HUES64 (cell line): ENCODE measurements at regions not wholly inside any gene's neighbourhood (a gene's known extent, or its start where the extent isn't known, plus 50 kb on each side); places are given as distances from the start of the nearest gene placed in this dataset.
"Not testable (repeated sequence)": the region's sequence is repeated elsewhere in the genome, so short reads cannot be mapped to it uniquely, and the experiment has no call there.

Experiments
- H3K27ac ChIP-seq: 2 replicates; pipeline ENCODE4 v1.7.0; 2013; ENCODE audit warnings: low read depth, low read length, inconsistent platforms
- H3K27me3 ChIP-seq: 2 replicates; pipeline ENCODE4 v1.6.1; 2013; ENCODE audit warnings: mild to moderate bottlenecking, low read length; ENCODE audit not compliant: insufficient read depth
- H3K36me3 ChIP-seq: 2 replicates; pipeline ENCODE4 v1.6.1; 2013; ENCODE audit warnings: mild to moderate bottlenecking, low read length; ENCODE audit not compliant: insufficient read depth
- H3K4me1 ChIP-seq: 2 replicates; pipeline ENCODE4 v1.6.1; 2013; ENCODE audit warnings: mild to moderate bottlenecking, low read length, moderate library complexity; ENCODE audit not compliant: insufficient read depth
- H3K4me3 ChIP-seq: 2 replicates; pipeline ENCODE4 v1.5.1; 2013; ENCODE audit warnings: mild to moderate bottlenecking, low read length, moderate library complexity
- H3K9ac ChIP-seq: 2 replicates; pipeline ENCODE4 v1.6.1; 2013; ENCODE audit warnings: mild to moderate bottlenecking, low read depth, low read length
- H3K9me3 ChIP-seq: 2 replicates; pipeline ENCODE4 v1.6.1; 2013; ENCODE audit warnings: low read depth, low read length; ENCODE audit not compliant: insufficient read depth
- WGBS: fragments of 150-250, 120-280 bp; methylation state at CpG from one replicate; pipeline ENCODE4 v1.1.7; 2013; ENCODE audit warnings: missing lambda C conversion rate; 5-methylcytosine and 5-hydroxymethylcytosine counted together

DNA sequence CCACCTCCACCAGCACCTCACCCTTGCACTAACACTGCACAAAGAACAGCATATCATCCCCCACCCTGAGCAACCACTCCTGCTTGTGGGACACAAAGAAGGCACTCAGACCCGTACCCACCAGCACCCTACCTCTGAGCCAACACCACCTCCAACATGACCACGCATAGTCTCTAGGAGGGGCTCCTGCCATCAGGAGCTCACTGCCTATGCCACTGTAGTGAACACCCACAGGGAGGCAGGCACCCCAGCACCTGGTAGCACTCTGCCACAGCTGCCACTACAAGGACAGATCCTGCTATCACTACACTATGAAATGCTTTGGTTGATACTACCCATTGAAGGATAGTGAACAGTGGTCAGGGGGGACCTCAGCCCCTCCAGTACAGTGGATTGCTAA, 395.6 kb upstream of the GRAMD2B start:
- no peak overlapping the region for H3K9ac ChIP-seq
- no peaks in the 10 kb centered on the region for H3K4me1 ChIP-seq
- no peak overlapping the region for H3K27ac ChIP-seq
- peaks cover 6% of the 10 kb centered on the region; the same call in 1 of the 2 replicates for H3K9me3 ChIP-seq
- H3K4me3 ChIP-seq = no peak overlapping the region
- no peaks in the 10 kb centered on the region for H3K36me3 ChIP-seq
- no peaks in the 10 kb centered on the region for H3K27me3 ChIP-seq
- 97% methylated on average over 2 of the region's 2 CpGs for WGBS

DNA sequence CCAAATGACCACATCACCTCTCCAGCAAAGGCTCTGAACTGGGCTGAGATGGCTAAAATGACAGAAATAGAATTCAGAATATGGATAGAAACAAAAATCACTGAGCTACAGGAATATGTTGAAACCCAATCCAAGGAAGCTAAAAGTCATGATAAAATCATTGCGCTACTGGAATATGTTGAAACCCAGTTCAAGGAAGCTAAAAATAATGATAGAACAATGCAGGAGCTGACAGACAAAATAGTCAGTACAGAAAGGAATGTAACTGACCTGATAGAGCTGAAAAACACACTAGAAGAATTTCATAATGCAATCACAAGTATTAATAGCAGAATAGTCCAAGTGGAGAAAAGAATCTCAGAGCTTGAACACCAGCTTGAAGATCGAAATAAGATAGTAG, 394.9 kb upstream of the GRAMD2B start:
- 100% methylated on average over 2 of the region's 2 CpGs for WGBS
- no peak overlapping the region for H3K9ac ChIP-seq
- no peak overlapping the region for H3K27ac ChIP-seq
- H3K4me3 ChIP-seq = no peak overlapping the region
- peaks cover 6% of the 10 kb centered on the region; the same call in 1 of the 2 replicates for H3K9me3 ChIP-seq
- no peaks in the 10 kb centered on the region for H3K36me3 ChIP-seq
- no peaks in the 10 kb centered on the region for H3K4me1 ChIP-seq
- no peaks in the 10 kb centered on the region for H3K27me3 ChIP-seq

DNA sequence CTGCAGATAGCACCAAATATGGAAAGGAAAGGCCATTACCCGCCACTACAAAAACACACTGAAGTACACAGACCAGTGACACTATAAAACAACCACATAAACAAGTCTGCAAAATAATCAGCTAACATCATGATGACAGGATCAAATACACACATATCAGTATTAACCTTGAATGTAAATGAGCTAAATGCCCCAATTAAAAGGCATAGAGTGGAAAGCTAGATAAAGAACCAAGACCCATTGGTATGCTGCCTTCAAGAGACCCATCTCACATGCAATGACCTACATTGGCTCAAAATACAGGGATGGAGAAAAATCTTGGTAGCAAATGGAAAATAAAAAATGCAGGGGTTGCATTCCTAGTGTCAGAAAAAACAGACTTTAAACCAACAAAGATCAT, 393.9 kb upstream of the GRAMD2B start:
- H3K9me3 ChIP-seq, H3K27ac ChIP-seq, H3K4me3 ChIP-seq, H3K36me3 ChIP-seq, H3K27me3 ChIP-seq, H3K4me1 ChIP-seq, H3K9ac ChIP-seq: not testable (repeated sequence)
- 95% methylated on average over 1 of the region's 1 CpG for WGBS

DNA sequence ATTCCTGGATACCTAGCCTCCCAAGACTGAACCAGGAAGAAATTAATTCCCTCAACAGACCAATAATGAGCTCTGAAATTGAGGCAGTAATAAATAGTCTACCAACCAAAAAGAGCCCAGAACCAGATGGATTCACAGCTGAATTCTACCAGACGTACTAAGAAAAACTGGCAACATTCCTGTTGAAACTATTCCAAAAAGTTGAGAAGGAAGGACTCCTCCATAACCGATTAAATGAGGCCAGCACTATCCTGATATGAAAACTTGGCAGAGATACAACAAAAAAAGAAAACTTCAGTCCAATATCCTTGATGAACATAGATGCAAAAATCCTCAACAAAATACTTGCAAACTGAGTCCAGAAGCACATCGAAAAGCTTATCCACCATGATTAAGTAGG, 392.5 kb upstream of the GRAMD2B start:
- no peak overlapping the region for H3K4me3 ChIP-seq
- H3K9ac ChIP-seq = no peak overlapping the region
- H3K9me3 ChIP-seq = peaks cover 6% of the 10 kb centered on the region; the same call in 1 of the 2 replicates
- no peaks in the 10 kb centered on the region for H3K4me1 ChIP-seq
- H3K27ac ChIP-seq = no peak overlapping the region
- no peaks in the 10 kb centered on the region for H3K27me3 ChIP-seq
- WGBS = 92% methylated on average over 3 of the region's 3 CpGs
- H3K36me3 ChIP-seq = no peaks in the 10 kb centered on the region

DNA sequence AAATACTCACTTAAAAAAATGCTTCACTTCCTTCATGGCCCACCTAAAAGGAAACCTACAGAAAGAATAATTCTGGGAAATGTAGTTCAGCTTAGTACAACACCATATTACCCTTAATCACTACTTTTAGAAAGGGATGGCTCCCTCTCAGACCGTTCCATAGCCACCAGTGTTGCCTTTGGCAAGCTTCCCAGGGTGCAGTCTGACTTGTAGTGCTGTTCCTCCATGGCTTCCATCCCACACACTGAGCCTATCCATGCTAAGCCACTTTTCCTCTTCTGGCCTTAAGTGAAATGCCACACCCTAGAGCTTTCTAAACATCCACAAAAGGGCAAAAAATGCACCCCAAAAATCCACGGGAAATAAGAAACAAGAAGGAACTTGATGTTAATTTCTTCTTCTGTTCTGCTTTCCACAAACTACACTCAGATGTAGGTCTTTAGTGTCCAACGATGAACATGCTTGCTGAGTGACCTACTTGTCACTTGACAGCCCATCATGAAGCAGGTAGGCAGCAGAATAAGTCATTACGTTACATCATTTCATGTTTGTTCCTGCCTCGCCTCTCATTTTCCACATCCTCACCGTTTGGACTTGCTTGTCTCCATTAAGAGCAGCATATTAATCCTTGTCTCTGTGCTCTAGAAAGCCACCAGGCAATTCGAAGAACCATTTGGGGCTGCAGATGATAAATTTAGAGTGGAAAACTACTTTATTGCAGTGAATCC, 391.1 kb upstream of the GRAMD2B start:
- H3K9ac ChIP-seq = no peak overlapping the region
- H3K4me3 ChIP-seq = no peak overlapping the region
- no peaks in the 10 kb centered on the region for H3K4me1 ChIP-seq
- H3K27ac ChIP-seq = no peak overlapping the region
- 94% methylated on average over 7 of the region's 7 CpGs for WGBS
- no peaks in the 10 kb centered on the region for H3K36me3 ChIP-seq
- no peaks in the 10 kb centered on the region for H3K27me3 ChIP-seq
- H3K9me3 ChIP-seq = peaks cover 6% of the 10 kb centered on the region; the same call in 1 of the 2 replicates

DNA sequence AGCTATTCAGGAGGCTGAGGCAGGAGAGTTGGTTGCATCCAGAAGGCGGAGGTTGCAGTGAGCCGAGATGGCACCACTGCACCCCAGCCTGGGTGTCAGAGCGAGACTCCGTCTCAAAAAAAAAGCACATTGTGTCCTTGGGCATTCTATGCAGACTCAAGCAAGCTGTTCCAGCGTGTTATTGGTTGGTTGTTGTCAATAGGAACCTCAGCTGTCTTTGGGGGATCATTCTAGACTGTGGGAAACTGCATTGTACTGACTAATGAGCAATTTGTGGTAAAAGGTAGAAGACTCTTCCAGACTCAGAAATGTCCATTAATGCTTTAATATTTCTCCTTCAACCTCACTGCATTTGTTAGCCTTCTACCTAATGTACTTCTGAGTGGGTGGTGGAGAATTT, 379.5 kb upstream of the GRAMD2B start:
- H3K36me3 ChIP-seq = no peaks in the 10 kb centered on the region
- no peaks in the 10 kb centered on the region for H3K9me3 ChIP-seq
- H3K9ac ChIP-seq = no peak overlapping the region
- no peak overlapping the region for H3K4me3 ChIP-seq
- H3K27ac ChIP-seq = no peak overlapping the region
- peaks cover 18% of the 10 kb centered on the region for H3K4me1 ChIP-seq
- WGBS = 85% methylated on average over 5 of the region's 5 CpGs
- H3K27me3 ChIP-seq = no peaks in the 10 kb centered on the region

DNA sequence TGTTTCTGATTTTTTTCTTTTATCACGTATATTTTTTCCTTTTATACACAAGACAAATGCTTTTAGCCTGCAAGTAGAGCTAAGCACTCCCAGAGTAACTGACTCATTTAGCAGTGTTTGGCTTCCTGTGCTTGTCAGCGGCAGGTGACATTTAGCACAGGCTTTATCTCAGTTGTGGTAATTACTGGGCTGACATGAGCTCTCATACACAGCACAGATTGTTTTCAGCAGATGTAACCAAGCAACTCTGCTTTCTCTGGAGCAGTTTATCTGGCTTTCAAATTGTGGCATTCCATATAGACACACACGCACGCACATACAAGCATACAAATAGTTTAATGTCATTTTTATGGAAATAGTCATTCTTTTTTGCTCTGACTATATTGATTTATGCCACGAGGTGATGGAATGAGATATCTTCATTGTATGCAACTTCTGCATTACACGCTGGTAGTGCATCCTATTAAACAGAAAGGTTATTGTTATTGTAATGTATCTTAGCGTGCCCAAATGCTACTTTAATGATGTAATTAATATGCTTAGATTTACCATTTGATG, 379.0 kb upstream of the GRAMD2B start:
- Histone ChIP-seq H3K9ac (no peak overlapping the region), H3K27ac (no peak overlapping the region), H3K9me3 (no peaks in the 10 kb centered on the region), H3K4me3 (no peak overlapping the region), H3K36me3 (no peaks in the 10 kb centered on the region), H3K4me1 (peaks cover 13% of the 10 kb centered on the region), H3K27me3 (no peaks in the 10 kb centered on the region)
- 88% methylated on average over 7 of the region's 7 CpGs for WGBS

DNA sequence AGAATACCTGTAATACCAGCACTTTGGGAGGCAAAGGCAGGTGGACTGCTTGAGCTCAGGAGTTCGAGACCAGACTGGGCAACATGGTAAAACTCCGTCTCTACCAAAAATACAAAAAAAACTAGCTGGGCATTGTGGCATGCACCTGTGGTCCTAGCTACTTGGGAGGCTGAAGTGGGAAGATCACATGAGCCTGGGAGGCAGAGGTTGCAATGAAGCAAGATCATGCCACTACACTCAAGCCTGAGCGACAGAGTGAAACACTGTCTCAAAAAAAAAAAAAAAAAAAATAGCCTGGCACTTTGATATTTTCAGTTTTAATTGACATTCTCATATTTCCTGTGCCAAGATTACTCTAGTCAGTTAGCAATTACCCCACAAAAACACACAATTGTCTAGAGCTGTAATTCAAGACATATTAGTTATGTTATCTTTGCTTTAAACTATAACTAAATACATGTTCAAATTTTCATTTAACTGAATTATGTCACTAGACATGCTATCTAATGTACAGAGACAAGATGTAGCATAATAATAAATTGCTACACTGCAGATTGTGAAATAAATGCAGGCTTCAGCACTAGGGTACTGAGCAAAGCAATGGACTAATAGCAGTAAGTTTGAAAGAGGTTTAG, 378.2 kb upstream of the GRAMD2B start:
- Histone ChIP-seq H3K27ac (no peak overlapping the region), H3K4me1 (peaks cover 13% of the 10 kb centered on the region), H3K4me3 (no peak overlapping the region), H3K9me3 (no peaks in the 10 kb centered on the region), H3K27me3 (no peaks in the 10 kb centered on the region), H3K9ac (no peak overlapping the region), H3K36me3 (no peaks in the 10 kb centered on the region)
- 89% methylated on average over 3 of the region's 3 CpGs for WGBS

DNA sequence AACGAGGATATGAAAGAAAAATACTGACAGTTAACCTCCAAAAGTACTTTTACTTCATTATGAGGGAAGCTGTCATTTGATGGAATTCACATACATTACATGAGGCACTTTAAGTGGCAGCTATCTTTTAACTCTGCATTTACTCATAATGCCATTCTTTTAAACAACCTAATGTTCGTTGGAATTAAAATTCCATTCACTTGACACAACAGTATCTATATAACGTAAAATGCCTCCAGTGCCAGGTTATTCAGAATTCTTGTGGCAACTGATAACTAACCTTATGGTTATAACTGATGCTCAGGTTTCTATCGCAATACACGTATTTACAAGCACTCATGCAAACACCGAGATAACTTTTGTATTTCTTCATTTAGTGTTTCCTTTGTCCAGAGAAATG, 376.9 kb upstream of the GRAMD2B start:
- WGBS = 85% methylated on average over 5 of the region's 6 CpGs
- Histone ChIP-seq H3K27me3 (no peaks in the 10 kb centered on the region), H3K27ac (no peak overlapping the region), H3K9ac (no peak overlapping the region), H3K36me3 (no peaks in the 10 kb centered on the region), H3K4me3 (no peak overlapping the region), H3K9me3 (no peaks in the 10 kb centered on the region), H3K4me1 (peaks cover 13% of the 10 kb centered on the region)

DNA sequence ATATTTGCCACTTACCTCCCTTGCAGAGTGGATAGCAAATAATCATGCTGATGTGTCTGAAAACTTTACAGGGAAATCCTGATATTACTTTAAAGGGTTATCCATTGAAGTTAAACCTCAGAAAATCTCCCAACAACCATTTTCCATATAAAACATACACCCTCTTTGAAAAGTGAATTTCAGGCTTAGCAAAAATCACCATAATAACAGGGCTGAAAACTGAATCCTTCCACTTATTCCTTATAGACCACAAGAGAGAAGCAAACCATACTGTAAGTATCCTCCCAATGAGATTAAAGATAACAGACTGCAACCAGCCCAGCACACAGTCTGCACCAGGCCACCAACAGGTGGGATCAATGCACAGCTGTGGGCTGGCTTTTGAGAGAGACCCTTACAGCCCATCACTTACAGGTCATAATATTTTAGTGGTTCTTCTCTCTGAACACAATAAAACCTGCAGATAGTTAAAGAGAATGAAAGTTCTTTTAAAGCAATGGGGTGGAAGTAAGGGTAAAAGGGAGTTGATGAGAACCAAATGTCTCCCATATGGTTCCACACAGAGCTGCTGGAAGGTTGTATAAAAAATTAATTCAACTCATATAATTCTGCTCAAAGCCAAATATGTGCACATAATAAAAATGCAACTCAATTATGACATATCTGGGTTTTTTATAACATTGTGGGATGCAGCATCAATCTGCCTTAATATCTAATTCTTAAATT, 376.2 kb upstream of the GRAMD2B start:
- no peak overlapping the region for H3K27ac ChIP-seq
- H3K9me3 ChIP-seq = no peaks in the 10 kb centered on the region
- H3K36me3 ChIP-seq = no peaks in the 10 kb centered on the region
- no peak overlapping the region for H3K4me3 ChIP-seq
- no peaks in the 10 kb centered on the region for H3K27me3 ChIP-seq
- H3K9ac ChIP-seq = no peak overlapping the region
- peaks cover 13% of the 10 kb centered on the region for H3K4me1 ChIP-seq

DNA sequence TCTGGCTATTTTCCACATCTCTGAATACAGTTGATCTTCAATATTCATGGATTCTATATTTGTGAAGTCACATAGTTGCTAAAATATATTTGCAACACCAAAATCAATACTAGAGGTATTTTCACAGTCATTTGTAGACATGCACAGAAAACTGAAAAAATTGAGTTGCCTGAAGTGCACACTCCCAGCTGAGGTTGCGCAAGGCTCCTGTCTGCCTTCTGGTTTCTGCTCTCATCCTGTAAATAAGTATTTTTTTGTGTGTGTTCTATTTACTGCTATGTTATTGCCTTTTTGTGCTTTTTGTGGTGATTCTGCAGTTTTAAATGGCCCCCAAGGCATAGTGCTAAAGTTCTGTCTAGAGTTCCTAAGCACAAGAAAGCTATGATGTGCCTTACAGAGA, 371.1 kb upstream of the GRAMD2B start:
- no peak overlapping the region for H3K27ac ChIP-seq
- H3K9ac ChIP-seq = no peak overlapping the region
- H3K9me3 ChIP-seq = no peaks in the 10 kb centered on the region
- no peaks in the 10 kb centered on the region for H3K36me3 ChIP-seq
- H3K4me1 ChIP-seq = peaks cover 33% of the 10 kb centered on the region
- no peak overlapping the region for H3K4me3 ChIP-seq
- WGBS = 100% methylated on average over 1 of the region's 1 CpG
- no peaks in the 10 kb centered on the region for H3K27me3 ChIP-seq
